ENCODE measurements at regions not wholly inside any gene's neighbourhood (a gene's known extent, or its start where the extent isn't known, plus 50 kb on each side); places are given as distances from the start of the nearest gene placed in this dataset.

GRCh38 chr7:149588930-149589329 lies 91.3 kb upstream of the ZNF746 start:
- no peak for TF ChIP-seq CTCF (IDR thresholded peaks at IDR 0.05)
- TF ChIP-seq CREB1 (CRISPR knock-in tag; IDR thresholded peaks at IDR 0.05) = no peak
- TF ChIP-seq ESRRA (CRISPR knock-in tag; IDR thresholded peaks at IDR 0.05; ENCODE audit: borderline replicate concordance) = no peak
- TF ChIP-seq ZNF317 (CRISPR knock-in tag; IDR thresholded peaks at IDR 0.05; ENCODE audit: borderline replicate concordance, low read depth) = no peak
- no peak for TF ChIP-seq ATF1 (CRISPR knock-in tag; IDR thresholded peaks at IDR 0.05)
- no peak for TF ChIP-seq NFYB (CRISPR knock-in tag; conservative IDR thresholded peaks at IDR 0.05; ENCODE audit: low read depth)
- TF ChIP-seq ZBTB21 (CRISPR knock-in tag; IDR thresholded peaks at IDR 0.05; ENCODE audit: borderline replicate concordance) = no peak
- TF ChIP-seq USF2 (CRISPR knock-in tag; IDR thresholded peaks at IDR 0.05) = no peak
- TF ChIP-seq TEAD4 (CRISPR knock-in tag; IDR thresholded peaks at IDR 0.05) = no peak
